DND-41 (cell line): ENCODE measurements at regions not wholly inside any gene's neighbourhood (a gene's known extent, or its start where the extent isn't known, plus 50 kb on each side); places are given as distances from the start of the nearest gene placed in this dataset.

Experiments used
- CTCF ChIP-seq: IDR thresholded peaks from 2 replicates; pipeline ENCODE4 v1.5.1; 2012; ENCODE audit warnings: borderline replicate concordance, low read length, moderate library complexity, mild to moderate bottlenecking; ENCODE audit not compliant: poor library complexity, severe bottlenecking; ENCODE audit errors: extremely low read depth
- EZH2 ChIP-seq: IDR thresholded peaks from 3 replicates; pipeline ENCODE4 v1.6.1; 2012; ENCODE audit warnings: borderline replicate concordance, low read depth, mild to moderate bottlenecking, moderate library complexity, low read length, inconsistent platforms; ENCODE audit not compliant: severe bottlenecking

DNA sequence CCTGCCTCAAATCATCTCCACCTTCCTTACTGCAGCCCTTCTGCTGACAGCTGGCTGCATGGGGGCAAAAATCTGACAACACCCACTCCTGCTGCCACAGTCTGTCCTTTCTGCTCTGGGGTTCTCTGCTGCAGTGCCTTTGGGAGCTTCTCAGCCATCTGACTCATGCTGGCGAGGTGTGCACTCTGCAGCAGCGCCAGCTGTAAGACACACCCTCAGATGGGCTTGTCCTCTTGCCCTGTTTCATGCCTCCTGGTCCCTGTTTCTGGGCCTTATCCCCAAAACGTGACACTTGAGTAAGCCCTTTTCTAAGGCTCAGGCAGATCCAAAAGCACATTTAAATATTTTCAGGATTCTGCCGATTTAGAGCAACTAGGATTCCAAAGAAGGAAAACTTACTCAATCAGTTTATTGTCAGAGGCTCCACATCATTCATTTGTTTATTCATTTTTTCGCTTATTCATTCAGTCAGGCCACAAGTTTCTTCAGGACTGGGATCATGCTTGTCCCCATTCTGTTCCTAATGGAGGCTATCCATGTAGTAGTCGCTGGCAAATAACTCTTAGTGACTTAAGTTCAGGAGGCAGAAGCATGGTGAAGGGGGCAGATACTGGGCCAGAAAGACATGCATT, 60.2 kb downstream of the SMIM38 start:
- TF ChIP-seq EZH2 (no peak), CTCF (no peak)
